ENCODE measurements at regions not wholly inside any gene's neighbourhood (a gene's known extent, or its start where the extent isn't known, plus 50 kb on each side); places are given as distances from the start of the nearest gene placed in this dataset.
"Not testable (repeated sequence)": the region's sequence is repeated elsewhere in the genome, so short reads cannot be mapped to it uniquely, and the experiment has no call there.

- DNase-seq (ENCODE audit: low read depth), result no peak
Measured at GRCh38 chr2:226320076-226320948, 479.3 kb downstream of the IRS1 start.

DNA sequence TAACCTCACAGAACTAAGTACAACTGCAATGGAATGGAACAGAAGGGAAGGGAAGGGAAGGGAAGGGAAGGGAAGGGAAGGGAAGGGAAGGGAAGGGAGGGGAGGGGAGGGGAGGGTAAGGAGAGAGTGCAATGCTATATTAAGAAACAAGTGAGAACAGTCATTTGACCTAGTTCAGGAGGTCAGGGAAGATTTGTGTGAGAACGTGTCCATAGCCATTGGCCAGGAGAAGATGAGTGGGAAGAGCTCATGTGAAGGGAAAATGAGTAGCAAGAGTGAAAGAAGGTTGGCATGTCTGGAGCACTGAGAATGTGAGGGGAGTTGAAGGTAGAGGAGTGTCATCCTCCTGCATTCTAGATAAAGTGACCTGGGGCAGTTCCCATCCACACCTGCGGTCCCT is 481.6 kb downstream of the IRS1 start:
- DNase-seq (ENCODE audit: low read depth), result no peak

GRCh38 chr2:226313060-226313459 is 486.6 kb downstream of the IRS1 start:
- DNase-seq (ENCODE audit: low read depth), result no peak

- DNase-seq (ENCODE audit: low read depth), result no peak
Measured at GRCh38 chr2:226312155-226312554, 487.5 kb downstream of the IRS1 start.

GRCh38 chr2:226310146-226310545 is 489.5 kb downstream of the IRS1 start:
- no peak for DNase-seq (ENCODE audit: low read depth)

GRCh38 chr2:226308986-226309385 is 490.6 kb downstream of the IRS1 start:
- DNase-seq (ENCODE audit: low read depth), result peak; percentile 56

DNA sequence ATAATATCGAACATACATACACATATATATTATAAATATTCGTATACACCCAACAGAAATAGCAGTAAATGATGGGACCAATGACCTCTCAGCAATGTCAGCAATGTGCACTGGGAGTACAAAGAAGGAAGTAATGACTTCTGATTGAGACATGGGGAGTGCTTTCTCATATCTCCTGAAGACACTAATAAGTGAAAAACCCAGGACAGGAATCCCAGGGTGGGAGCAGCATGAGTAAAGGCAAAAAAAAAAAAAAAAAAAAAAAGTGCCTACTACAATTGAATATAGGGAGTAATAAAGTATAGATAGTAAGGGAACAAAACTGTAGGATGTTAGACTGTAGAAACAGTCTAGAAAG is 491.3 kb downstream of the IRS1 start:
- no peak for DNase-seq (ENCODE audit: low read depth)

DNA sequence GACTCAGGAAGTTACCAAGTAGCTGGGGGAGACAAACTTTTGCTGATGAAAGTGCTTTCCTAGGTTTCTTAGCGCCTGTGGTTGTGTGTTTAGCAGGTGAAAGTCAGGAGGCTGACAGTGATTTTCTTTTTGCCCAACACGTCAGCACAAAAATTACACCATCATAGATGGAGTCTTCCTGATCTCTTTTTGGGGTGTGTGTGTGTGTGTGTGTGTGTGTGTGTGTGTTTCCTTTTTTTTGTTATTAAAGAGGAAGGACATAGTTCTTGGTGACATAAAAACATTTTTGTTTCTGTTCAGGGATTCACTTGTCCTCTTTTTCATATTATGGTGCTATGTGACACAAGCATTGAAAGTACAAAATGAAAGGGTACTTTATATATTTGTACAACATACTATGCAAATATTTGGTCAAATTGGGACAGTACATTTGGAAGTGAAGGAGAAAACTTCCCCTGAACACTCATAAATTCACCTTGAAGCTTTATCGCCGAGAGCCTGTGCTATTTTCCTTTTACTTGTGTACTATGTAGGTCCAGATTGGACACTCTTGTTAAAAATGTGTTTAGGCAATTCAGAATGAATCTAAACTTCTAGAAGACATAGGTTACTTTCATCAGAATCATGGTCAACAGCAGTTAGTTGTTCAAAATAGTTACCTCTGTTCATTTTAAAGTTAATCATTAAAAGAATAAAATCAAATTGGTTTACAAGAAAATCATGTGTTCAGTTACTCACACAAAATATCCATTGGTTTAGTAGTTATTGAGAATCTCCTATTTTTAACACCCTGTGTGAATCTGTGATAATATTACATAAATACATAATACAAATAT is 491.9 kb downstream of the IRS1 start:
- DNase-seq (ENCODE audit: low read depth), result no peak

- DNase-seq (ENCODE audit: low read depth), result no peak
Measured at GRCh38 chr2:226306969-226307368, 492.7 kb downstream of the IRS1 start.

- no peak for DNase-seq (ENCODE audit: low read depth)
Measured at GRCh38 chr2:226304308-226304707, 495.3 kb downstream of the IRS1 start.

DNA sequence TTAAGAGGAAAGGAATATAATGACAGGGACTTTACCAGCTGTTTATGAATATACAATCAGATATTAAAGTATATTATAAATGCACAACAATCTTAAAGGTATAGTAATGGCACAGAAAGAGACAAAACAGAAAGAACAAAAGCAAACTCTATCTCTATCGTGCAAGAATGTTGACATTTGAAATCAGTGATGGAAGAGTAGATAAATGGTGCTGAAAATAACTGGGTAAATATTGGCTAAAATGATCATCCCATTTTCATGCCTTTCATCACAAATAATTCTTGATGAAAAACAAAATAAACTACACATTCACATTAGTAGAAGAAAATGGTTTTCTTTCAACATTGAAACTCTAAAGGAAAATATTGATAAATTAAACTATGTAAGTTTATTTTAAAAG is 495.9 kb downstream of the IRS1 start:
- DNase-seq (ENCODE audit: low read depth), result no peak

DNA sequence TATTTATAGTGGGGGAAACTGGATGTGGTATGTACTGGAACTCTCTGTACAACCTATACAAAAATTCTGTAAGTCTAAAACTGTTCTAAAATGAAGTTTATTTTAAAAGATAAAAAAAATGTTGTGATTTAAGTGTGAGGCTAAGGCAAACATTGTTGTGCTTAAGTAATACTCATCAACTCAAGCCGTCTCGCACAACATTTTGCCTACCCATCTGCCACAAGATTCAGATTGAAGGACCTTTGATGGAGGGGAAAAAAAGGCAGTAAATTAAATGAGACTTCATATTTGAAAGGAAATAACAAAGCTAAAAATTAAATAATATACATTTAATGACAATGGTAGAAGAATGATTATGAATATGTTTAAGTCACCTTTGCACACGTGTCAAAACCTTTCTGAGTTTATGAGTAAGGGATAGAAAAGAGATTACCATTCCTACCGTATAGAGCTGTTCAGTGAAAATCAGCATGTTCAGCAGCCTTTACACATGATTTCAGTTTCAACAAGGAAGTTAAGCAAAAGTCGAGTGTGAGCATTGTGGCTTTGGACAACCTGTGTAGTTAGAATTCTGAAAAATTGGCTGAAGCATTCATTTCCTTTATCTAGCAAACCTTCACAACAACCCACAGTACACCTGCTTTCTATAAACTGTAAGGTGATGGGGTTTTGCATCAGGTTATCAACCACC is 499.3 kb downstream of the IRS1 start:
- DNase-seq (ENCODE audit: low read depth), result no peak

DNA sequence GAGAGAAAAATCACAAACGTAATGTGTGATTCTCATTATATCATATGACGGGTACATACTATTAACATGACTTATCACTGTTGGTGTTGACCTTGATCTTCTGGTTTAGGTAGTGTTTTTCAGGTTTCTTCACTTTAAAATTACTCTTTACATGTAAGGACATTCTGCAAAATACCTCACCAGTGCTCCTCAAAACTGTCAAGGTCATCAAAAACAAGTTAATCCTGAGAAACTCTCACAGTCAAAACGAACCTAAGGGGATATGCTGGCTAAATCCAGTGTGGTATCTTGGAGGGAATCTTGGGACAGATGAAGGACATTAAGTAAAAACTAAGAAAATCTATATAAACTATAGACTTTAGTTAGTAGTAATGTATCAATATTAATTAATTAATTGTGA is 499.8 kb downstream of the IRS1 start:
- DNase-seq (ENCODE audit: low read depth), result no peak

- DNase-seq (ENCODE audit: low read depth), result no peak
Measured at GRCh38 chr2:226295681-226296080, 503.9 kb downstream of the IRS1 start.

GRCh38 chr2:226295123-226295522 is 504.5 kb downstream of the IRS1 start:
- DNase-seq (ENCODE audit: low read depth), result no peak

GRCh38 chr2:226291281-226291680 is 508.3 kb downstream of the IRS1 start:
- DNase-seq (ENCODE audit: low read depth), result not testable (repeated sequence)

DNA sequence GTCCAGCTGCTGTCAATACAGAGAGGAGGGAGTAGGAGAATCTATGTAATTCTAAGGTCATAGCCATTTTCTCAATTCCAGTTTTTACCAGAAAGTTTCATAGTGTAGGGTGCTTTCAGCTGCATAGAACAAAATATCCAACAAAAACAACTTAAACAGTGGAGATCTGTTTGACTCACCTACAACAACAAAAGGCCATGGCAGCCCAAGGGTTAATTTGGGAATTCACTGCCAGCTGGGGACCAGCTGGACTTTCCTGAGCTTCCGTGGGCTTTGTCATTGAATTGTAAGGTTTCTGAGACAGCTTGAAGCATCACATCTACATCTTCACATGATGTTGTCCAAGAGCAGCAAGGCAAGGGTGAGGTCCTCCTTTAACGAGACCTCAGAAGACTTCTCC is 512.7 kb downstream of the IRS1 start:
- DNase-seq (ENCODE audit: low read depth), result no peak

DNA sequence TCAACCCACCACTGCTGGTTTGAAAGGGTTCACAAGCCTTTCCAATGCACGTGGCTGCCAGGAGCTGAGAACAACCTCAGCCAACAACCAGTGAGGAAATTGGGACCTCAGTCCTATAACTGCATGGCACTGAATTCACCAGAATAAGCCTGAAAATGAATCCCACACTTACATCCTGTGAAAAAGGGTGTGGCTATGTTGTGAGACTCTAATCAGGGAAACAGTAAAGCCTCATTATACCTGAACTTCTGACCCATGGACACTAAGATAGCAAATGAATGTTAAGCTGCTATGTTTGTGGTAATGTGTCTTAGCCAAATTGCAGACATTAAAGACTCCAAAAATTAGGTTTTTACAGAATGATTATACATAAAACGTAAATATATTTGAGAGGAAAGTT is 515.8 kb downstream of the IRS1 start:
- no peak for DNase-seq (ENCODE audit: low read depth)

DNA sequence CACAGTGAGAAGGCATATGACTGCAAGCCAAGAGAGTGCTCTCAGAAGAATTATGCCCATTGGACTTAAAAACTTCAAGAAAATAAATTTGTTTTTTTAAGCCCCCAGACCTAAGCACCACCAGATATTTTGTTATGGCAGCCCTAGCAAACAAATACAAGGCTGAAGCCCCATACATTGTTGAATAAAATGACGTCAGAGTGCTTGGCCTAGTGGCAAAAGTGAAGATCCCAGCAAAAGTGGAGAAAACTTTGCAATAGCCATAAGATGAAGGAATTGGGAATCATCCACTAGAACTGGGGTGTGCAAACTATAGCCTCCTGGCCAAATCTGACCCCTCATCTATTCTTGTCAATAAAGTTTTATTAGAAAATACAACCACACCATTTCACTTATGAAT is 517.5 kb downstream of the IRS1 start:
- DNase-seq (ENCODE audit: low read depth), result no peak

DNA sequence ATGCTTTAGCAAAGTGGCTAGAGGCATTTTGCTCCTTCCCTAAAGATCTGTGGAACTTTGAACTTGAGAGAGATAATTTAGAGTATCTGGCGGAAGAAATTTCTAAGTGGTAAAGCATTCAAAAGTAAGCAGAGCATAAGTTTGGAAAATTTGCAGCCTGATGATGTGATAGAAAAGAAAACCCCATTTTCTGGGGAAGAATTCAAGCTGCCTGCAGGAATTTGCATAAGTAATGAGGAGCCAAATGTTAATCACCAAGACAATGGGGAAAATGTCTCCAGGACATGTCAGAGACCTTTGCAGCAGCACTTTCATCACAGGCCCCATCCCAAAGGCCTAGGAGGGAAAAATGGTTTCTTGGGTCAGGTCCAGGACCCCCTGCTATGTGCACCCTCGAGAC is 519.5 kb downstream of the IRS1 start:
- DNase-seq (ENCODE audit: low read depth), result not testable (repeated sequence)

DNA sequence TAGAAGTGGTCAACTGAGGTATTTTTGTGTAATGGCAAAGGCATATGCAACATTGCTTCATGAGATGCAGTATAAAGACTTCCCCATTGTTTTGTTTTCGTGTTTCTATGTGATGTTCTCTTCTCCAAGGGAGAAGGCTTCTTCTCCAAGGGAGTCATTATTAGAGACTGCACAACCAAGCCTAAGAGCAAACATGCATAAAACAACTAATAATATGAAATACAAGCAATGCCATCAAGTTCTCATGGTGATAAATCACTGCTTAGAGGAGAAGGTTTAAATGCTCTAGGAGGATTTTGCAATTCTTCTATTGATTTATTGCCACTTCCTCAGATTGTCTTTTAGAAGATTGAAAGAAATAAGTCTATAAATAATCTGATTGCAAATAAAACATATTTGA is 524.4 kb downstream of the IRS1 start:
- no peak for DNase-seq (ENCODE audit: low read depth)

DNA sequence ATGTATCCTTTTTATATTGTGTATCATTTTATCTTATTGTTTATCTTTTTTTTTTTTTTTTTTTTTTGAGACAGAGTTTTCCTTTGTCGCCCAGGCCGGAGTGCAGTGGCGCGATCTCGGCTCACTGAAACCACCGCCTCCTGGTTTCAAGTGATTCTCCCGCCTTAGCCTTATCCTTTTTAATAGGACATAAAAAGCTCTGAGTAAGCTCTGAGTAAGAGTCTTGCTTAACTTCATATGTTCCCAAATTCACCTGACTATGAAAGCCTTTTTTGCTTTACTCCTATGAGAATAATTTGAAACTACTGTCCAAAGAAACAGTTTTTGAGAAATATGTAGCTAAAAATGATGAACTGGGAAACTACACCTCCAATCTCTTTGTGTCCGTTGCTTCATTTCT is 525.5 kb downstream of the IRS1 start:
- DNase-seq (ENCODE audit: low read depth), result no peak

DNA sequence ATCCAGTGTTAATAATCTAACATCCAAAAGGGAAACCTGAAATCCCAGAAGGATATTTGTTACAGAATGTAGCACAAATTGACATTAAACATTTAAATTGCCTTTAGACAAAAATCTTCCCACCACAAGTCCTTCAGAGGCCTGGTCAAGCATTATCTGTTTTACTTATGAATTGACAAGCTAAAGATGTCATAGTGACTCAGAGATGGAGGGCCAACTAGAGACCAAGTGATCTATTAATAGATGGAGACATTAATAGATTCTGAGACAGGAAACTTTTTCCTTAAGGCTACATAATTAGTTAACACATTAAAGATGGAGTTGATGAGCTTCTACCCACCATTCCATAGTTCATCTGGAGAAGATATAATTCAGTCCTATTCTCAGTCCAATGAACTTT is 526.2 kb downstream of the IRS1 start:
- DNase-seq (ENCODE audit: low read depth), result no peak

All from HS-5 (cell line).